ENCODE measurements at regions not wholly inside any gene's neighbourhood (a gene's known extent, or its start where the extent isn't known, plus 50 kb on each side); places are given as distances from the start of the nearest gene placed in this dataset.

DNA sequence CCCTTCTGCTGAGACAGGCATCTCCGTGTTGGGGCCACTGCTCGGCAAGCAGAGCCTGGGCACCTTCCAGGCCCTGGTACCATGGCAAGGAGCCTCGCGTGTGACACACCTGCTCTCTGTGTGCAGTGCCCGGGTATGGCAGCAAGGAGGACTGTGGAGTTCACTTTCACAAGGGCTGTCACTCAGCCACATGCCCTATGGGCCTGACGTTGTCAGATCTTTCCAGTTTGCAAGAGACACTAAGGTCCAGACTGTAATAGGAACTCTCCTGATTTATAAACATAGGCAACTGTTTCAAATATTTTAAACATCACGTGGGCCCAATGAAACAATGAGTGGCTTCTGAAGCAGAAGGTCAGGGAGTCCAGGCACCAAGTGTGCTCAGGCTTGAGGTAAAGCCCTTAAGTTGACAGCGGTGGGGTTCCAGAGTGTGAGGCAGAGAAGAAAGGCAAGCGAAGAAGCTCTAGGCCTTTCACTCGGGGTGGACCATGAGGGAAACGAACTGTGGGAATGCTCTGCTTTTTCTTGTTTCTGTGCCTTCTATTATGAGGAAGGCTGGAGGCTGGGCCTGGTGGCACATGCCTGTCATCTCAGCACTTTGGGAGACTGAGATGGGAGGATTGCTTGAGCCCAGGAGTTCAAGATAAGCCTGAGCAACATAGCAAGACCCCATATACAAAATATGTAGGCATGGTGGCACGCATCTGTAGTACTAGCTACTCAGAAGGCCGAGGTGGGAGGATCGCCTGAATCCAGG, 108.6 kb upstream of the TRIM2 start:
- TF ChIP-seq, protein P1, sequence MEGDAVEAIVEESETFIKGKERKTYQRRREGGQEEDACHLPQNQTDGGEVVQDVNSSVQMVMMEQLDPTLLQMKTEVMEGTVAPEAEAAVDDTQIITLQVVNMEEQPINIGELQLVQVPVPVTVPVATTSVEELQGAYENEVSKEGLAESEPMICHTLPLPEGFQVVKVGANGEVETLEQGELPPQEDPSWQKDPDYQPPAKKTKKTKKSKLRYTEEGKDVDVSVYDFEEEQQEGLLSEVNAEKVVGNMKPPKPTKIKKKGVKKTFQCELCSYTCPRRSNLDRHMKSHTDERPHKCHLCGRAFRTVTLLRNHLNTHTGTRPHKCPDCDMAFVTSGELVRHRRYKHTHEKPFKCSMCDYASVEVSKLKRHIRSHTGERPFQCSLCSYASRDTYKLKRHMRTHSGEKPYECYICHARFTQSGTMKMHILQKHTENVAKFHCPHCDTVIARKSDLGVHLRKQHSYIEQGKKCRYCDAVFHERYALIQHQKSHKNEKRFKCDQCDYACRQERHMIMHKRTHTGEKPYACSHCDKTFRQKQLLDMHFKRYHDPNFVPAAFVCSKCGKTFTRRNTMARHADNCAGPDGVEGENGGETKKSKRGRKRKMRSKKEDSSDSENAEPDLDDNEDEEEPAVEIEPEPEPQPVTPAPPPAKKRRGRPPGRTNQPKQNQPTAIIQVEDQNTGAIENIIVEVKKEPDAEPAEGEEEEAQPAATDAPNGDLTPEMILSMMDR (IDR thresholded peaks at IDR 0.05 in 4 of 5, conservative IDR thresholded peaks at IDR 0.05 in 1 of 5): no peak
- TF ChIP-seq POLR2A (IDR thresholded peaks at IDR 0.05): no peak

Data from gastrocnemius medialis (tissue), 4 donors.